Skeletal muscle tissue (tissue), 3 donors: ENCODE measurements at regions not wholly inside any gene's neighbourhood (a gene's known extent, or its start where the extent isn't known, plus 50 kb on each side); places are given as distances from the start of the nearest gene placed in this dataset.
"Not testable (repeated sequence)": the region's sequence is repeated elsewhere in the genome, so short reads cannot be mapped to it uniquely, and the experiment has no call there.

Experiments
- H3K27ac ChIP-seq: one replicate; pipeline ENCODE4 v1.7.0; 2013; ENCODE audit warnings: mild to moderate bottlenecking, low read depth, low read length, inconsistent platforms
- H3K27me3 ChIP-seq, 3 donors: one replicate each; pipeline ENCODE4 v1.7.0; 2013; ENCODE audit warnings: low read length in 3 of 3; ENCODE audit not compliant: control insufficient read depth in 3 of 3, insufficient read depth in 3 of 3
- H3K36me3 ChIP-seq, 3 donors: one replicate each; pipeline ENCODE4 v1.7.0; 2013; ENCODE audit warnings: low read length in 3 of 3; ENCODE audit not compliant: control insufficient read depth in 3 of 3, insufficient read depth in 3 of 3
- H3K4me1 ChIP-seq, 3 donors: one replicate each; pipeline ENCODE4 v1.7.0; 2013; ENCODE audit warnings: low read length in 3 of 3, mild to moderate bottlenecking in 3 of 3; ENCODE audit not compliant: control insufficient read depth in 3 of 3, insufficient read depth in 3 of 3
- H3K4me3 ChIP-seq, 3 donors: one replicate each; pipeline ENCODE4 v1.7.0; 2013; ENCODE audit warnings: low read length in 3 of 3
- H3K9ac ChIP-seq, 3 donors: one replicate each; pipeline ENCODE4 v1.7.0; 2013; ENCODE audit warnings: low read length in 3 of 3, mild to moderate bottlenecking in 3 of 3, moderate library complexity in 2 of 3, low read depth in 1 of 3
- H3K9me3 ChIP-seq, 3 donors: one replicate each; pipeline ENCODE4 v1.7.0; 2013; ENCODE audit warnings: low read length in 3 of 3; ENCODE audit not compliant: control insufficient read depth in 3 of 3
- donor health status: Osteomylitis.

DNA sequence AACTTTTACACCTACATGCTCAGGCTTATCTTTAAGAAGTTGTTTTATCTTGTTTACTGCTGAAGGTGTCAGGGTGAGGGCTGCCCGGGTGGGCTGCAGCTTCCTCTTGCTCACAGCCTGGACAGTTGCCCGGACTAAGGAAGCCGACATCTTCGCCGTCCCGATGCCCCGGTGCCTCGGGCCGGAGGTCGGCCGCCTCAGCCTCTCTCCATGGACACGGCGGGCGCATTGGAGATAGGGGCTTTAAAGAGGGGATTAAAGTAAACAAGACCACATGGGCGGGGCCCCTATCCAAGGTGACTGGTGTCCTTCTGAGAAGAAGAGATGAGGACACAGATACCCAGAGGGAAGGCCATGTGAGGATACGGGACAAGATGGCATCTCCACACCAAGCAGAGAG is 200.4 kb upstream of the HS6ST1 start:
- H3K9ac ChIP-seq, H3K4me3 ChIP-seq, H3K9me3 ChIP-seq, H3K4me1 ChIP-seq, H3K27ac ChIP-seq, H3K36me3 ChIP-seq, H3K27me3 ChIP-seq: not testable (repeated sequence)

DNA sequence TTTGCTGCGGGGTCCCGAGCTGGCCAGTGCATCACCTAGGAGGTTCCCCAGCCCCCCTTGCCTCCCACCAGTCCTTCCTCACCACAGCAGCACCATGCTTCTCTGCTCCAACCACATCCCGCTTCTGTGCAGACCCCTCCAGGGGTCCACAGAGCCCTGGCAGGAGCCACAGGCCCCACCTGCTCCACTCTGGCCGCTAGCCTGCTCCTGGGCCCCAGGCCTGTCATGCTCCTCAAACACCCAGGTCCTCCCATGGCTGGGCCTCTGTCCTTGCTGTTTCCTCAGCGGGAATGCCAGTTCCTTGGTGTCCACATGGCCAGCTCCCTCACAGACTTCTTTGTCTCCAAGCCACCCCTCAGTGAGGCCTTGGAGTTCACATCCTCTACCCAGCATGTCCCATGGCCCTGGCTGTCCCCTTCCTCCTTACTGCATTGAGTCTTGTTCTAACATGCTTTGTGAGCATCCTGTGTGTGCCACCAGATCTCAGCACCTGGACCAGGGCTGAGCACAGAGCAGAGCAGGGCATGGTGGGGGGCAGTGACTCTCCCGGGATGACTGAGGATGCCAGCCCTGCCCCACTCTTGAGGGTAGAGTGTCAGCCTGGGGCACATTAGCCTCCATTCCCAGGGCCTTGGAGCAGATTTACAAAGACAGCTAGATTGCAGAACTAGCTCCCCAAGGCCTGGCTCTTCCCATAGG is 201.0 kb upstream of the HS6ST1 start:
- no peaks in the 10 kb centered on the region for H3K36me3 ChIP-seq
- H3K4me1 ChIP-seq: no peaks in the 10 kb centered on the region
- no peak overlapping the region for H3K9ac ChIP-seq
- no peak overlapping the region for H3K4me3 ChIP-seq
- no peaks in the 10 kb centered on the region for H3K27me3 ChIP-seq
- no peak overlapping the region for H3K27ac ChIP-seq
- peaks cover 0 to 5% (median 0%) of the 10 kb centered on the region in 3 donors for H3K9me3 ChIP-seq

DNA sequence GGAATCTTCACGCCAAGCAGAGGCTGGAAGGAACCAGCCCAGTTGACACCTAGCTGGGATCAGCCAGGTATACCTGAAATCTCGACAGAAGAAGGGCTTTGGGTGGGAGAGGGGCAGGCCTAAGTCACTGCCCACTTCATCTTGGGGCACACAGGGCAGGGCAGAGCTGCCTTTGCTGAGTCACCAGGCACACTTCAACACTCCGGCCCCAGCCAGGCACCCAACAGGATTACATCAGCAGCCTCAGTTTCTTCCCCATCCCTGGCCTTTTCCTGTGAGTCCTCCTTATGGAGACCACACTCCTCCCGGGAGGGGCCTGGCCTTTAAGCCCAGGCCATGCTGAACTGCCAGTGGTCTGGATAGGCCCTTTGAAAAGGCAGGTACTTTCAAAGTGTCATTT is 201.7 kb upstream of the HS6ST1 start:
- no peaks in the 10 kb centered on the region for H3K27me3 ChIP-seq
- no peak overlapping the region for H3K27ac ChIP-seq
- H3K36me3 ChIP-seq: no peaks in the 10 kb centered on the region
- no peak overlapping the region for H3K9ac ChIP-seq
- H3K4me3 ChIP-seq: no peak overlapping the region
- H3K9me3 ChIP-seq: peaks cover 0 to 5% (median 0%) of the 10 kb centered on the region in 3 donors
- no peaks in the 10 kb centered on the region for H3K4me1 ChIP-seq

DNA sequence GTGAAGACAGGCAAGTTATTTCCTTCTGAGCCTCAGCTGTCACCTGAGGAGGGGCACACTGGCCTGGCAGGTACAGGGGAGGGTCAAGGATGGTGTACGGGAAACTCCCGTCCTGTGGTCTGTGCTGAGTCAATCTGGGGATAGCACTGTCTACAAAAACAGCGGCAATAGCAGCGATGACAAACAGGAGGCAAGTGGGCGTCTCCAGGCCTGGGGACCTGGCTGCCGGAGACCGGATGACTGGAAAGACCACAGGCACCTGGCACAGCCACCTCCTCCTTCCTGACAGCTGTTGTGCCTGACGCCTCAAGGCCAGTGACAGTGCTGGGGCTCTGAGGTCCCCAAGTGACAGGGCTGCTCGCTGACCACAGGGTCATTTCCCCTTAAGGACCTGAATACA is 202.1 kb upstream of the HS6ST1 start:
- no peaks in the 10 kb centered on the region for H3K4me1 ChIP-seq
- H3K27ac ChIP-seq: no peak overlapping the region
- no peak overlapping the region for H3K9ac ChIP-seq
- H3K27me3 ChIP-seq: no peaks in the 10 kb centered on the region
- H3K9me3 ChIP-seq: peaks cover 0 to 5% (median 0%) of the 10 kb centered on the region in 3 donors
- H3K36me3 ChIP-seq: no peaks in the 10 kb centered on the region
- H3K4me3 ChIP-seq: no peak overlapping the region

DNA sequence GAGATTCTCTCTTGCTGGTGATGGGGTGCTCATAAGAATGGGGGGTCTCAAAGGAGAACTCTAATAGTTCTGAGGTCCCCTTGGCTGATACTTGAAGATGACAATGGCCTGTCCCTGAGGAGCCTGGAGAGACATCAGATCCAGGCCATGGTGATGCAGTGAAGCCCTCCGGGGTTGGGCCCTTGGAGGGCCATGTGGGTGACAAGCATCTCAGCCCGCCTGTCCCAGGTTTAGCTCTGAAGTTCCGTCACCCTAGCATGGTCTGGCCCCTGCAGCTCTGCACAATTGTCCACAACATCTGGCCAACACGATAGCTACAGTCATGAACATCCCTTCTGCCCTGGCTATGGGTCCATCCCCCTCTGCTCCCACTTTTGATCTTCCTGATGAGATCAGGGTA is 202.8 kb upstream of the HS6ST1 start:
- Histone ChIP-seq H3K36me3 (no peaks in the 10 kb centered on the region), H3K9me3 (peaks cover 0 to 5% (median 0%) of the 10 kb centered on the region in 3 donors), H3K27me3 (peaks cover 0 to 2% (median 0%) of the 10 kb centered on the region in 3 donors), H3K27ac (no peak overlapping the region), H3K9ac (no peak overlapping the region), H3K4me3 (no peak overlapping the region), H3K4me1 (no peaks in the 10 kb centered on the region)

DNA sequence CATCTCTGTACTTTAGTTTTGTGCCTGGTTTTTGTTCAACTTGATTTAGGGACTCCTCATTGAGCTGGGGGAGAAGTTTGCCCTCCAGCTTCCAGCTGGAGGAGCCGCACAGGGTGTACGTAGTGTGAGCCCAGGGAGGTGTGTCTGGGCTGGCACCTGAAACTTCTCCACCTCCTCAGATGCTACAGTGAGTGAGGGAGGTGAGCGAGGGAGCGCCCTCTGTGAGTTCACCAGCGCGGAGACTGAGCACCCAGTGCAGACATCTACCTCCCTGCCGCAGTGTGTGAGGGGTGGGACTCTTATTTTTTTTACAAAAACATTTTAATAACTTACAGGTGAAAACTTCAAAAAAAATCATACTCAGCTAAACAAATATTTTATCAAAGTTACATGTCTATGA is 204.2 kb upstream of the HS6ST1 start:
- Histone ChIP-seq H3K9me3 (peaks cover 0 to 5% (median 0%) of the 10 kb centered on the region in 3 donors), H3K27ac (no peak overlapping the region), H3K9ac (no peak overlapping the region), H3K4me3 (no peak overlapping the region), H3K36me3 (no peaks in the 10 kb centered on the region), H3K27me3 (peaks cover 0 to 2% (median 0%) of the 10 kb centered on the region in 3 donors), H3K4me1 (no peaks in the 10 kb centered on the region)

DNA sequence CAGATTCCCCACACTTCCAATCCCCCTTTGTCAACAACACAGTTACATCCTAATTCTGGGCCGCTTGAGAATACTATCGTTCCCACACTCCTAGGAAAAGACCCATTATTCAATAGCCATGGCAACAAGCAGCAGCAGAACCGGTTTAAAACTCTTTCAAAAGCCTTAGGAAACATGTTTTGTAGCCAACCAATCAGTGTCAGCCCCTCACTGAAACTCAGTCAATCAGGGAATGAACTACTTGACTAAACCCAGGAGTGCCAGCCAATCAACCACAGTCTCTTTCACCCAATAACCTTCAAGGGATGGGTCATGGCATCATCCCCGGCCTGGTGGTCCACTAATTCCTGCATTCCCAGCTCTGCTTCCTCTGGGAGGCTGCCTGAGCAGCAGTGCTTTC is 204.8 kb upstream of the HS6ST1 start:
- H3K27me3 ChIP-seq: peaks cover 0 to 2% (median 0%) of the 10 kb centered on the region in 3 donors
- peaks cover 0 to 5% (median 0%) of the 10 kb centered on the region in 3 donors for H3K9me3 ChIP-seq
- H3K4me3 ChIP-seq: no peak overlapping the region
- H3K27ac ChIP-seq: no peak overlapping the region
- H3K9ac ChIP-seq: no peak overlapping the region
- no peaks in the 10 kb centered on the region for H3K36me3 ChIP-seq
- H3K4me1 ChIP-seq: no peaks in the 10 kb centered on the region

DNA sequence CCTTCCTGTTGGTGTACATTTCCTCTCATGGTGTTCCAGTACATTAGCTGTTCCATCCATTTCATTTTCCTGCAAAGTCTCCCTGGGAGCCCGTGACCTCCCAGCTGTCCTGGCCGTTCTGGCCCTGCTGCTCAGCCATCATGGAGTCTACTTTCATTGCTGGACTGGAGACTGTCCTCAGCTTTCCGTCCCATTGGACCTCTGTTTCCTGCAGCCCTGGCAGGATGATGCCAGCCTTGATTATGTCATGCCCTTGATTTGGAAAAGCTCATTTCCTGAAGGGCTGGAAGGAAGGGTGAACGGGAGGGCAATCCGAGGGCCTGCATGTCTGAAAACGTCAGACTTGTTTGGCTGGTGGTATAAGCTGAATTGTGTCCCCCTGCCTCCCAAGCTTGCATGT is 205.5 kb upstream of the HS6ST1 start:
- peaks cover 0 to 2% (median 0%) of the 10 kb centered on the region in 3 donors for H3K27me3 ChIP-seq
- no peak overlapping the region for H3K9ac ChIP-seq
- no peak overlapping the region for H3K4me3 ChIP-seq
- peaks cover 0 to 5% (median 0%) of the 10 kb centered on the region in 3 donors for H3K9me3 ChIP-seq
- no peaks in the 10 kb centered on the region for H3K4me1 ChIP-seq
- H3K27ac ChIP-seq: no peak overlapping the region
- no peaks in the 10 kb centered on the region for H3K36me3 ChIP-seq

DNA sequence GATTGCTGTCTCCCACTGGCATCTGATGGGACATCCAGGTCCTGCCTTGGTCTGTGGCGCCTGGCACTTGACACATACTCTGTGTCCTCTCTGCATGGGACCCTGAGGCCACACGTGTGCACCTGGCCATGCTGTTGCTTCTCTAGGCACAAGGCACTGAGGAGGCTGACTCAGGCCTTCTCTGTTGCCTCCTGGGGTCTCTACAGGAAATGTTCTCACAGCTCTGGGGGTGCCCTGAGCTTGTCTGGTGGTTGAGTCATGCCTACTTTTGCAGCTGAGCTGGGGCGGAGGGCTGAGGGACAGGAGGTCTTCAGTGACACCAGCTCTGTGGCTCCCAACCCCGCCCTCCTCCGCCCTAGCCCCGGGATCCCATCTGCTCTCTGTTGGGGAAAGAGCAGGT is 207.0 kb upstream of the HS6ST1 start:
- no peak overlapping the region for H3K4me3 ChIP-seq
- H3K9ac ChIP-seq: no peak overlapping the region
- H3K27me3 ChIP-seq: peaks cover 0 to 2% (median 0%) of the 10 kb centered on the region in 3 donors
- H3K9me3 ChIP-seq: peaks cover 0 to 5% (median 0%) of the 10 kb centered on the region in 3 donors
- no peak overlapping the region for H3K27ac ChIP-seq
- no peaks in the 10 kb centered on the region for H3K36me3 ChIP-seq
- H3K4me1 ChIP-seq: no peaks in the 10 kb centered on the region

DNA sequence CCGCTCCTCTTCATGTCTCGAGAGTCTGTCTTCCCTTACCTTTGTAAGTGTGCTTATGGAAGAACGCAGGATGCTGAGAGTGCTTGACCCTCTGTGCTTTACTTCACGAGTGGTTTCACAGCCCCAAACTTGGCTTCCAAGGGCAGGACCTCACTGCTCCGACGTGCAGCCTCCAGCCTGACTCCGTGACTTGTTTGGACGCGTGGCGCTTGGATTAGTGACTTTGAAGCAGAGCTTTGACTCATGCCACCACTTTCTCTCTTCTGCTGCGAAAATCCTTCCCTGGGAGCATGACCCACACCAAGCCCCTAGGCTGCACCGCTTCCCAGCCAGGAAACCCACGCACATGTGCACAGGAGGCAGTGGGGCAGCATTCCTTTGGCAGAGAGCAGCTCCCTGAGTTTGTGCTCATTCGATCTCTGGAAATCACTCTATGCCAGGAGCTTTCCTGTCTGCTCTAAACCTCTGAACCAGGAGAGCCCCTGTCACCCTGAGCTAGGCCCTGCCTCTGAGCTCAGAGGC is 207.8 kb upstream of the HS6ST1 start:
- H3K4me3 ChIP-seq: no peak overlapping the region
- H3K36me3 ChIP-seq: no peaks in the 10 kb centered on the region
- peaks cover 0 to 5% (median 0%) of the 10 kb centered on the region in 3 donors for H3K9me3 ChIP-seq
- H3K9ac ChIP-seq: no peak overlapping the region
- H3K27me3 ChIP-seq: peaks cover 0 to 2% (median 0%) of the 10 kb centered on the region in 3 donors
- no peaks in the 10 kb centered on the region for H3K4me1 ChIP-seq
- H3K27ac ChIP-seq: no peak overlapping the region
